ENCODE measurements at regions not wholly inside any gene's neighbourhood (a gene's known extent, or its start where the extent isn't known, plus 50 kb on each side); places are given as distances from the start of the nearest gene placed in this dataset.
A peak's percentile ranks its signal among the peaks of the same experiment; 100 is the strongest.
"Not testable (repeated sequence)": the region's sequence is repeated elsewhere in the genome, so short reads cannot be mapped to it uniquely, and the experiment has no call there.

GRCh38 chr13:90341348-90341747, 1006.1 kb upstream of the MIR17HG start:
- not testable (repeated sequence) for H3K27ac ChIP-seq (ENCODE audit: low read depth); H3K9me2 ChIP-seq (ENCODE audit: insufficient read depth); H4K20me1 ChIP-seq (replicated peaks; ENCODE audit: insufficient read depth); H3K27me3 Mint-ChIP-seq (ENCODE audit: insufficient read depth, low read depth, poor library complexity); H3K4me1 Mint-ChIP-seq; H3K27me3 ChIP-seq (ENCODE audit: insufficient read depth); H3K79me2 ChIP-seq (replicated peaks; ENCODE audit: insufficient read depth); H3K27ac Mint-ChIP-seq; H3K36me3 Mint-ChIP-seq (ENCODE audit: low read depth); H3K4me1 ChIP-seq (ENCODE audit: insufficient read depth); DNase-seq (ENCODE audit: low spot score); ATAC-seq; H3K4me2 ChIP-seq; H3K4me3 ChIP-seq; H3K4me3 Mint-ChIP-seq; H3F3A ChIP-seq (replicated peaks; ENCODE audit: low read depth); H3K36me3 ChIP-seq (ENCODE audit: insufficient read depth); H2AFZ ChIP-seq
- peaks cover 12% of the 10 kb centered on the region; the same call in 2 of the 3 replicates for H3K9me3 Mint-ChIP-seq

- H3F3A ChIP-seq (replicated peaks; ENCODE audit: low read depth); DNase-seq (ENCODE audit: low spot score); H3K27me3 ChIP-seq (ENCODE audit: insufficient read depth); H3K36me3 ChIP-seq (ENCODE audit: insufficient read depth); H3K36me3 Mint-ChIP-seq (ENCODE audit: low read depth); H3K79me2 ChIP-seq (replicated peaks; ENCODE audit: insufficient read depth); H4K20me1 ChIP-seq (replicated peaks; ENCODE audit: insufficient read depth); H3K4me1 ChIP-seq (ENCODE audit: insufficient read depth); H3K27ac ChIP-seq (ENCODE audit: low read depth); H3K4me1 Mint-ChIP-seq; H3K27ac Mint-ChIP-seq; H3K4me2 ChIP-seq; H3K9me3 Mint-ChIP-seq; H3K27me3 Mint-ChIP-seq (ENCODE audit: insufficient read depth, low read depth, poor library complexity); ATAC-seq; H3K4me3 ChIP-seq; H2AFZ ChIP-seq; H3K4me3 Mint-ChIP-seq; H3K9me2 ChIP-seq (ENCODE audit: insufficient read depth): not testable (repeated sequence)
Measured at GRCh38 chr13:90348477-90349136, 998.9 kb upstream of the MIR17HG start.

- Histone ChIP-seq H3K27me3 (ENCODE audit: insufficient read depth) (no peaks in the 10 kb centered on the region), H3K9me2 (ENCODE audit: insufficient read depth) (no peaks in the 10 kb centered on the region), H3F3A (replicated peaks; ENCODE audit: low read depth) (no peaks in the 10 kb centered on the region), H2AFZ (peak overlapping the region; percentile 54), H3K4me3 (no peak overlapping the region), H3K4me2 (no peak overlapping the region), H3K27ac (ENCODE audit: low read depth) (no peak overlapping the region), H3K36me3 (ENCODE audit: insufficient read depth) (no peaks in the 10 kb centered on the region), H4K20me1 (replicated peaks; ENCODE audit: insufficient read depth) (no peaks in the 10 kb centered on the region), H3K79me2 (replicated peaks; ENCODE audit: insufficient read depth) (no peaks in the 10 kb centered on the region), H3K4me1 (ENCODE audit: insufficient read depth) (peaks cover 5% of the 10 kb centered on the region; the same call in 1 of the 2 replicates)
- Mint-ChIP-seq H3K4me1 (peaks cover 10% of the 10 kb centered on the region; the same call in 2 of the 3 replicates), H3K27me3 (ENCODE audit: insufficient read depth, low read depth, poor library complexity) (peaks cover 2% of the 10 kb centered on the region), H3K27ac (no peak overlapping the region), H3K9me3 (peaks cover 4% of the 10 kb centered on the region; the same call in 1 of the 3 replicates), H3K4me3 (no peak overlapping the region), H3K36me3 (ENCODE audit: low read depth) (0 out of 3 replicates have a peak, but pooled peaks cover 4% of the 10 kb centered on the region)
- peak; percentile 62 for ATAC-seq
- TF ChIP-seq ZNF114 (CRISPR knock-in tag; IDR thresholded peaks at IDR 0.05) = no peak
- peak in 1 of 2 experiments; percentile 24; a peak in 2 of 4 replicates for TF ChIP-seq CTCF (conservative IDR thresholded peaks at IDR 0.05; ENCODE audit: low read depth in 2 of 2)
- DNase-seq (ENCODE audit: low spot score) = peak; percentile 39
Measured at GRCh38 chr13:90352763-90353162, 994.7 kb upstream of the MIR17HG start.

Data from GM23338 (cell line).